Duodenal mucosa (tissue), 2 donors: ENCODE measurements at regions not wholly inside any gene's neighbourhood (a gene's known extent, or its start where the extent isn't known, plus 50 kb on each side); places are given as distances from the start of the nearest gene placed in this dataset.

Source experiments
- H3K27ac ChIP-seq: one replicate; pipeline ENCODE4 v1.7.0; 2013; ENCODE audit warnings: low read depth, low read length
- H3K27me3 ChIP-seq, 2 donors: one replicate each; pipeline ENCODE4 v1.7.0; 2013; ENCODE audit warnings: low read length in 2 of 2, control low read depth in 1 of 2; ENCODE audit not compliant: insufficient read depth in 2 of 2, control insufficient read depth in 1 of 2
- H3K36me3 ChIP-seq, 2 donors: one replicate each; pipeline ENCODE4 v1.7.0; 2013; ENCODE audit warnings: low read length in 2 of 2, control low read depth in 1 of 2; ENCODE audit not compliant: insufficient read depth in 2 of 2, control insufficient read depth in 1 of 2
- H3K4me1 ChIP-seq, 2 donors: one replicate each; pipeline ENCODE4 v1.7.0; 2013; ENCODE audit warnings: low read length in 2 of 2, control low read depth in 1 of 2; ENCODE audit not compliant: insufficient read depth in 2 of 2, control insufficient read depth in 1 of 2
- H3K4me3 ChIP-seq, 2 donors: one replicate each; pipeline ENCODE4 v1.7.0; 2013; ENCODE audit warnings: low read length in 2 of 2, low read depth in 1 of 2
- H3K9ac ChIP-seq, 2 donors: one replicate each; pipeline ENCODE4 v1.7.0; 2013; ENCODE audit warnings: low read length in 2 of 2, low read depth in 1 of 2
- H3K9me3 ChIP-seq, 2 donors: one replicate each; pipeline ENCODE4 v1.7.0; 2013; ENCODE audit warnings: low read length in 2 of 2, control low read depth in 1 of 2; ENCODE audit not compliant: control insufficient read depth in 1 of 2

DNA sequence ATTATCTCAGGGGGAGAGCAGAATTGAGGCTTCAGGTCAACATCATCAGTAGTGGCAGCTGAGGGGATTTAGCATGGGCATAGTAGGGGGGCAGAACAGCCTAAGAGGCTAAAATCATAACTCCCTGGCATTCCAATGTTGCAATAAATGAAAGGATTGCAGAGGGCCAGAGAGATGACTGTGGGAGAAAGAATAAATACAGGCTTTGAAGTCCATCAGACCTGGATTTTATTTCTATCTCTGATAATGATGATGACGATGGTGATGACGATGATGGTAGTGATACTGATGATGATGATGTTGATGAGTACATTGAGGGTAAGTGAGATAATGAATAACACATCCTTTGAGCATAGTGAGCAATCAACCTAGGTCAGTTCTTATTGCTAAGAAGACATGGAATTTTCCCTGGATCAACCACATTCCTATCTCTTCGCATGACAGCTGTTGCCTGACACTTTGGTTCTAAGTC, 107.4 kb upstream of the CDH11 start:
- Histone ChIP-seq H3K4me1 (no peaks in the 10 kb centered on the region), H3K9ac (no peak overlapping the region), H3K36me3 (no peaks in the 10 kb centered on the region), H3K9me3 (no peaks in the 10 kb centered on the region), H3K4me3 (no peak overlapping the region), H3K27me3 (no peaks in the 10 kb centered on the region), H3K27ac (no peak overlapping the region)

DNA sequence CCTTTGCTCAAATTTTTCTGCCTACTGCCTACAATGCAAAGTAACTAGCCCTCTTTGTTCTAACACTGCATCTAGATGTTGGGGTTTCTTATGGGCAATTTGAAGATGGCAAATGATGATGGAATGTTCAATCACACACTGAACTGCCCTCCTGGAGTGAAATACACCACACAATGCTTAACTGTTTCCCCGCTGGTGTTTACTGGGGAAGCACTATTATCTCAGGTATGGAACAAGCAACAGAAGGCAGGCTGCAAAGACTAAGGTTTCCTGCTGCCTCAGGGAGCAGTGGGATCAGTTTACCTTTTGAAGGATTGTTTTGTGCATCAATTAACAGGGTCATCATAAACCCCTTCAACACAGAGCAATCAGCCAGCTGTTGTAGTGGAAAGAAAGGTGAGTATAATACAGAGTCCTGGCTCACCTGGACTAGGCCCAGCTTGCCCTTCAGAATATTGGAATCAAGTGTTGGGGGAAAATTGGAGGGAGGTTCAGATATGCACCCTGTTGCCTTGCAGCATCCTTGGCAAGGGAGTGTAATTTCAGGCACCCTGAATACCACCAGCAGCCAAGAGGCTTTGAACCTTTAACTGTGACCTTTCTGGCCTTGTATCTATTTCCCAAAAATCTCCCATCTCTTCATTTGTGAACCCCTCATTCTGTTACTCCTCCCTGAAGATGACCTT, 105.4 kb upstream of the CDH11 start:
- H3K27ac ChIP-seq, result no peak overlapping the region
- H3K9ac ChIP-seq, result no peak overlapping the region
- no peaks in the 10 kb centered on the region for H3K36me3 ChIP-seq
- no peaks in the 10 kb centered on the region for H3K27me3 ChIP-seq
- H3K9me3 ChIP-seq, result no peaks in the 10 kb centered on the region
- no peak overlapping the region for H3K4me3 ChIP-seq
- no peaks in the 10 kb centered on the region for H3K4me1 ChIP-seq

DNA sequence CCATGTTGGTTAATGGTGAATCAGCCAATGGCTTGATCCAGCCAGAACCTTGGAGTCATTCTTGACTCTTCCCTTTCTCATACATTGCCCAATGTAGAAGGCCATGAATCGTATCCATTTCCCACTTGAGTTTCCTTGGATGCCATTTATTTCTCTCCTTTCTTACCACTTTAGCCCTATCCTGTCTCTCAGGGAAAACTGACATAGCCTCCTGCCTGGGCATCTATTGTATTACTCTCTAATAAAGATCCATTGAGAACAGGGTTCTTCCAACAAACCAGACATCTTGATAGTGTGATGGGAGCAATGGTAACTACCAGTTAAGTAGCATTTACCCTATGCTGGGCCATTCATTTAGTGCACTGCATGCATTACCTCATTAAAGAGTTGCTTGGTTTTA, 104.2 kb upstream of the CDH11 start:
- no peak overlapping the region for H3K9ac ChIP-seq

DNA sequence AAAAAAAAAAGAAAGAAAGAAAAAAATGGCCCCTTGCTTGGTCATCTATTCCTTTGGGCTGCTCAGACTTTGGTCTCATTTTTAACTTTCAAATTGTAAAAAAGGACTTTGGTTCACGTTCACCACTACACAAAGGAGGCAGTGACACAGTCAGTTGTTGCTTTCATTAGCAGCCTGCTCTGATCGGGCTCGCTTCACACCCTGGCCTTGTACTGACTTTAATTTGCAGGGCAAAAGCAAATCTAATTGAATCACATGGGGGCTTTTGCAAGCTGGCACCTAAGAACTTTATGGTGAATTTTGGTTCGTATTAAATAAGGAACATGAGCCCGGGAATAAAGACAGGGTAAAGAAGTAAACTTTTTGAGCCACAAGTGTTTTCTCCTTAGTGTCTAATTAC, 103.6 kb upstream of the CDH11 start:
- no peaks in the 10 kb centered on the region for H3K36me3 ChIP-seq
- H3K27me3 ChIP-seq, result no peaks in the 10 kb centered on the region
- no peaks in the 10 kb centered on the region for H3K9me3 ChIP-seq
- no peaks in the 10 kb centered on the region for H3K4me1 ChIP-seq
- no peak overlapping the region for H3K27ac ChIP-seq
- H3K9ac ChIP-seq, result no peak overlapping the region
- no peak overlapping the region for H3K4me3 ChIP-seq

More for the DNA sequence above, 104.2 kb upstream of the CDH11 start:
- no peaks in the 10 kb centered on the region for H3K9me3 ChIP-seq
- H3K36me3 ChIP-seq, result no peaks in the 10 kb centered on the region
- H3K27me3 ChIP-seq, result no peaks in the 10 kb centered on the region
- no peak overlapping the region for H3K27ac ChIP-seq
- H3K4me3 ChIP-seq, result no peak overlapping the region
- H3K4me1 ChIP-seq, result no peaks in the 10 kb centered on the region

DNA sequence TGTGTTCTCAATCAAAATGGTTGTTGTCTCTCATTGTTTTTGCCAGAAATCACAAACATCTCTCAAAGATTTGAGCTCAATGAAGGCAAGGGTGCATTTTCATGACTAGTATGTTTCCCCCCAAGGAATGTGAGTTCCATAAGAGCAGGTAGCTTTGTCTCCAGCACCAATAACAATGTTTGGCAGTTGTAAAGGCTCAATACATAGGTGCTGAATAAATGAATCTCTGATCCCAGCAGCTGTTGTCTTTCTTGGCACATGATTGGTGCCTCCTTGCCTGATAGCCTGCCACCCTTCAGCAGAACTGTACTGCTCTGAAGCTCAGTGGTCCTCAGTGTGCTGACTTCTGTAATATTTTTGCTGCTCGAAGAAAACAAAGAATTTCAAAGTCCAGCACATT, 103.1 kb upstream of the CDH11 start:
- Histone ChIP-seq H3K27me3 (no peaks in the 10 kb centered on the region), H3K27ac (no peak overlapping the region), H3K36me3 (no peaks in the 10 kb centered on the region), H3K9me3 (no peaks in the 10 kb centered on the region), H3K9ac (no peak overlapping the region), H3K4me3 (no peak overlapping the region), H3K4me1 (no peaks in the 10 kb centered on the region)

DNA sequence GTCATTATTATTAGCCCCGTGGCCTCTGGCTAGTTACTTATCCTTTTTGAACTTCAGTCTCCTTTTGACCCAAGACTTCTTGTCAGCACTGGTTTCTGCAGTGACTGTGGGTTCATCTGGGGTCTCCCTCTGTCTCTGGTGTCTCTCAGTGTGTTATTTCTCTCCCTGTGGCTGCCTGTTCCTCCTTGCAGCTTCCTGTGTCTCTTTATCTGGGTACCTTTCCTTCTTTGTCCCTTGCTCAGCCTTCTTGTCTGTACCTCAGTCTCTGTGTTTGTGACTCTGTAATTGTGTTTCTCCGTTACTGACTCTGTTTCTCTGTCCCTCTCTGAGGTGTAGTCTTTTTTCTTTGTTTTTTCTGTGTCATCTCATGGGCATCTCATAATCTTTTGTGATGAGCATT, 102.6 kb upstream of the CDH11 start:
- no peaks in the 10 kb centered on the region for H3K36me3 ChIP-seq
- no peak overlapping the region for H3K4me3 ChIP-seq
- no peak overlapping the region for H3K9ac ChIP-seq
- no peaks in the 10 kb centered on the region for H3K9me3 ChIP-seq
- H3K4me1 ChIP-seq, result no peaks in the 10 kb centered on the region
- H3K27me3 ChIP-seq, result no peaks in the 10 kb centered on the region
- H3K27ac ChIP-seq, result no peak overlapping the region

DNA sequence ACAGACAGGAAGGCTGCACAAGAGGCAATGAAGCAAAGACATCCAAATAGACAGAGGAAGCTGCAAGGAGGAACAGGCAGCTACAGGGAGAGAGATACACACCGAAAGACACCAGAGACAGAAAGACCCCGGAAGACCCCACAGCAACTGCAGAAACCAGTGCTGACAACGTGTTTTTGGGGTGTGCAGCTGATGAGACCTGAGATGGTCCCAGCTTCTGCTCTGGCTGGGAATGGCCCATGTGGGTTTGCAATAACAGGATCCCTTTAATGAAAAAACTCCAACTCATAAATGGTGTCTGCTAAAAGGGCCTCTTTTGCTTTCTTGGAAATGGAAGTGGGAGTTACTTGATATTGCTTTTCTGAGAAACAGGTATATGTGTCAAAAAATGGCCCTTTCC, 101.5 kb upstream of the CDH11 start:
- no peak overlapping the region for H3K9ac ChIP-seq
- no peaks in the 10 kb centered on the region for H3K4me1 ChIP-seq
- no peaks in the 10 kb centered on the region for H3K9me3 ChIP-seq
- H3K36me3 ChIP-seq, result no peaks in the 10 kb centered on the region
- H3K27me3 ChIP-seq, result no peaks in the 10 kb centered on the region
- no peak overlapping the region for H3K4me3 ChIP-seq
- H3K27ac ChIP-seq, result no peak overlapping the region

DNA sequence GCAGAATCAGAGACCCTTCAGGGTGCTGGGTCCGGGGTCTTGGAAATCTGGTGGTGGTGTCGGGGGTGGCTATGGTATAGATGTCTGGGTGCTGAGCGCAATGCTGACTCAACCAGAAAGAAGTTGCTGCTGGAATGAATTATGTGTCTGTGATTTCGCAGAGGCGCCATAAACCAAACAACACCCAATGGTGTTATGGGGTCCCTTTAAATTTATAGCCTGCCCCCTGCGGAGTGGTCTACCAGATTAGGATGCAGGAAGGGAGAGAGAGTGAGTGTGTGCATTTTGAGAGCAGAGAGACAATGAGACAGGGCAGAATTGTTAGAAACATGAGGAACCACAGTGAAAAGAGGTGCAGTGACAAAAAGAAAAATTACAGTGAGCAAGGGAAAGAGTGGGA, 100.7 kb upstream of the CDH11 start:
- no peak overlapping the region for H3K4me3 ChIP-seq
- no peak overlapping the region for H3K27ac ChIP-seq
- H3K27me3 ChIP-seq, result no peaks in the 10 kb centered on the region
- H3K36me3 ChIP-seq, result no peaks in the 10 kb centered on the region
- H3K9ac ChIP-seq, result no peak overlapping the region
- H3K9me3 ChIP-seq, result no peaks in the 10 kb centered on the region
- H3K4me1 ChIP-seq, result no peaks in the 10 kb centered on the region

DNA sequence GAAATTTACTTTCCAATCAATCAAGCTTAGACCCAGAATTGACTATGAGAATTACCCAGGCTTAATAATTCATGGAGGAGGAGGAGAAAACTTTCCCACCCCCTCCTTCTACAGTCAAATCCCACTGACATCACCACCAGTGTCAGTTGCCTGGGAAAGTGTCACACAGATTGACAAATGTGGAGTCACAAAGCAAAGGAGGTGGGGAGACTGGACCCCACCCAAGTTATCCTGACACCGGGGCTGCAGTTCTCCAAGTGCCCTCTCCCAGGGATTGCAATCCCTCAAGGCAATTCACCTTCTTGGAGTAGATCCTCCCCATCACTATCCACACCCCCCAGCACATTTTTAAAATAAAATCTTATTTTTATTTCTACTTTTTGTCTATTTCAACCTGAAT, 100.2 kb upstream of the CDH11 start:
- Histone ChIP-seq H3K36me3 (no peaks in the 10 kb centered on the region), H3K9ac (no peak overlapping the region), H3K9me3 (no peaks in the 10 kb centered on the region), H3K27ac (no peak overlapping the region), H3K27me3 (no peaks in the 10 kb centered on the region), H3K4me3 (no peak overlapping the region), H3K4me1 (no peaks in the 10 kb centered on the region)

DNA sequence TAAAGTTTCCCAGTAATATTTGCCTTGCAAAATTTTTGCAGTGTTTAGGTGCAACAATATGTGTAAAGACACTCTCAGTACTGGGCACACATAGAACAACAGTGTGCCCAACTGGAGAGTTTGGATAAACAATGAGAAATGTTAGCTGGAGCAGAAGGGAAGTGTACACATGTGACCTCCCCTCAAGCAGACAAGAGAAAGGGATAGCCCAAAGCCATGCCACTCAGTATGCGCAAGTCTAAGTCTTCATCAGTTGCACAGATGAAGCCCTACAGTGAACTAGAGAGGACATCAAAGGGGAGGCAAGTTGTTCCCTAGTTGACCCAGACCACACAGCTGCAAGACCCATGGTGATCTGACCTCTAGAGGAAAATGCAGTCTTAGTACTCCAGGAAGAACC, 97.9 kb upstream of the CDH11 start:
- Histone ChIP-seq H3K27ac (no peak overlapping the region), H3K36me3 (no peaks in the 10 kb centered on the region), H3K4me3 (no peak overlapping the region), H3K4me1 (no peaks in the 10 kb centered on the region), H3K9me3 (peaks cover 0 to 2% of the 10 kb centered on the region in 2 donors), H3K27me3 (no peaks in the 10 kb centered on the region), H3K9ac (no peak overlapping the region)

DNA sequence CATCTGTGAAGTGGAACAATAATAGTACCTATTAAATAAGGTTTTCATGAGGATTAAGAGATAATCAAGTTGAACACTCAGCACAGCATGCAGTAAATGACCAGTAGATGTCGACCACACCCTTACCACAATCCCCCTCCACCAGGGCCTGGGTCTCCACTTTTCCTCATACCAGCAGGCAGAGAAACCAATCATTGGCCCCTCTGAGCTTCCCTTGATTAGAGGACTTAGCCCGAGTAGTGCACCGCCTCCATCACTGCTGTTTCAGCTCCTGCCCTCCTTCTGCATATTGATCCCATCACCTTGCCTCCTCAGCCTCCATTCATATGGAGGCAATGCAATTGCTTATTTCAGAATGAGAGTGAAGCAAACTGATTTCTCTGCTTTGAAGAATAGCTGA, 96.5 kb upstream of the CDH11 start:
- Histone ChIP-seq H3K4me1 (no peaks in the 10 kb centered on the region), H3K27ac (no peak overlapping the region), H3K9me3 (peaks cover 0 to 2% of the 10 kb centered on the region in 2 donors), H3K9ac (no peak overlapping the region), H3K36me3 (no peaks in the 10 kb centered on the region), H3K4me3 (no peak overlapping the region), H3K27me3 (no peaks in the 10 kb centered on the region)
